ENCODE measurements at regions not wholly inside any gene's neighbourhood (a gene's known extent, or its start where the extent isn't known, plus 50 kb on each side); places are given as distances from the start of the nearest gene placed in this dataset.

DNA sequence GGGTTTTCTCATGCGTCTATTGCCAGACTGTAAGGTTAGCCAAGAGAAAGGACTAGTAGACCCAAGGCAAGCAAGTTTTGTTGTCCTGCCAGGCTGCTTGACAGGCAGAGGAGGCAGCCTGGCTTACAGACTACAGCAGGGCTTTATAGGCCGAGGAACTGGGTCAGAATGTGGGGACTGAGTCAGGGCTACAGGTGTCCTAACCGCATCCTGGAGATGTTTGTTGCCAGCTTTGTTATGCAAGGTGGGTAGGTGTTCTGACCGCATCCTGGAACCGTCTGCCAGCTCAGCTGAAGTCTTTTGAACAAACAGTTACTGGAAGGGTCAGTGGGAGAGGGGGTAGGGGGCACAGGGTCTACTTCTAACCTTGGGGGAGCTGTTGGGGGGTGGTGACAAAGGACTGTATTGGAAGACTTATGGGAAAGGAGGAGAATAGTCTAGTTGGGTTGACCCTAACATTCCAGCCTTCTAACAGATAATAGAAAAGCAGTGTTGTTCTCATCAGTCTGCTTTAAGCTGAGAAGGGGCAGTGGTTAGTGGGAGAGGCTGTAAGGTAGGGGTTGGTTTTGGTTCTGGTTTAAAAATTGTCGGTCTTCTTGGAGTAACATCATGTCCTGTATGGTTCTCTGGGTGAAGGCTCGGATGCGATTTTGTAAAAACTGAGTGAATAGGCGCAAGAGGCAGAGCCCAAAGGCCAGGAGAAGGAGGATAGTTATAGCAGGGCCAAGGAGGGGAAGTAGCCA, 913.8 kb upstream of the SLITRK5 start:
- DNase-seq (no peak), ATAC-seq (no peak)
- TF ChIP-seq, protein P1, sequence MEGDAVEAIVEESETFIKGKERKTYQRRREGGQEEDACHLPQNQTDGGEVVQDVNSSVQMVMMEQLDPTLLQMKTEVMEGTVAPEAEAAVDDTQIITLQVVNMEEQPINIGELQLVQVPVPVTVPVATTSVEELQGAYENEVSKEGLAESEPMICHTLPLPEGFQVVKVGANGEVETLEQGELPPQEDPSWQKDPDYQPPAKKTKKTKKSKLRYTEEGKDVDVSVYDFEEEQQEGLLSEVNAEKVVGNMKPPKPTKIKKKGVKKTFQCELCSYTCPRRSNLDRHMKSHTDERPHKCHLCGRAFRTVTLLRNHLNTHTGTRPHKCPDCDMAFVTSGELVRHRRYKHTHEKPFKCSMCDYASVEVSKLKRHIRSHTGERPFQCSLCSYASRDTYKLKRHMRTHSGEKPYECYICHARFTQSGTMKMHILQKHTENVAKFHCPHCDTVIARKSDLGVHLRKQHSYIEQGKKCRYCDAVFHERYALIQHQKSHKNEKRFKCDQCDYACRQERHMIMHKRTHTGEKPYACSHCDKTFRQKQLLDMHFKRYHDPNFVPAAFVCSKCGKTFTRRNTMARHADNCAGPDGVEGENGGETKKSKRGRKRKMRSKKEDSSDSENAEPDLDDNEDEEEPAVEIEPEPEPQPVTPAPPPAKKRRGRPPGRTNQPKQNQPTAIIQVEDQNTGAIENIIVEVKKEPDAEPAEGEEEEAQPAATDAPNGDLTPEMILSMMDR (IDR thresholded peaks at IDR 0.05) = no peak
- no peaks in the 10 kb centered on the region for H3K4me1 ChIP-seq
- intact Hi-C loops (cut with DNase I) = no loop called here
- 75 to 76% methylated on average over 9 of the region's 9 CpGs for WGBS, 2 donors
- H3K4me3 ChIP-seq = no peak overlapping the region
- H3K9me3 ChIP-seq = peaks cover 0 to 32% (median 0%) of the 10 kb centered on the region in 11 donors
- no peaks in the 10 kb centered on the region for H3K36me3 ChIP-seq
- H3K27ac ChIP-seq = no peak overlapping the region
- H3K27me3 ChIP-seq = no peaks in the 10 kb centered on the region

DNA sequence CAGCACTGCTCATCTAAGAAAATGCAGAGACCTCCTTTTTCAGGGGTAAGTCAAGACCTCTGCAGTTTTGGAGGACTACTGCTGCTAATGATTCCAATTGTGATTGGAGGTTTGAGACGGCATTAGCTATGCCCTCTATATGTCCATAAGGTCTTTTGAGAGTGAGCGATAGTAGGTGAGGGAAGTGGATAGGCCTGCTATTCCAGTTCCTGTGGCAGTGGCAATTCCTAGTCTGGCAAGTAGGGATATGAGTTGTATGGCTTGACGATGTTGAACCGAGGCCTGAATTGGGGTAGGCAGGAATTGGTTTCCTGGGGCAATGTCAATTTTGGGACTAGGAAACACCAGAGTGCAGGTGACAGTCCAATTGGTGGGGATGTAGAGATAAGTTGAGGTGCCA, 913.1 kb upstream of the SLITRK5 start:
- Histone ChIP-seq H3K9me3 (peaks cover 0 to 33% (median 0%) of the 10 kb centered on the region in 11 donors), H3K27me3 (no peaks in the 10 kb centered on the region), H3K4me3 (no peak overlapping the region), H3K27ac (no peak overlapping the region), H3K4me1 (no peaks in the 10 kb centered on the region), H3K36me3 (no peaks in the 10 kb centered on the region)
- DNase-seq (no peak), ATAC-seq (no peak)
- TF ChIP-seq, protein P1 (IDR thresholded peaks at IDR 0.05) = no peak
- 90 to 94% methylated on average over 4 of the region's 4 CpGs for WGBS, 2 donors
- intact Hi-C loops (cut with DNase I) = no loop called here

DNA sequence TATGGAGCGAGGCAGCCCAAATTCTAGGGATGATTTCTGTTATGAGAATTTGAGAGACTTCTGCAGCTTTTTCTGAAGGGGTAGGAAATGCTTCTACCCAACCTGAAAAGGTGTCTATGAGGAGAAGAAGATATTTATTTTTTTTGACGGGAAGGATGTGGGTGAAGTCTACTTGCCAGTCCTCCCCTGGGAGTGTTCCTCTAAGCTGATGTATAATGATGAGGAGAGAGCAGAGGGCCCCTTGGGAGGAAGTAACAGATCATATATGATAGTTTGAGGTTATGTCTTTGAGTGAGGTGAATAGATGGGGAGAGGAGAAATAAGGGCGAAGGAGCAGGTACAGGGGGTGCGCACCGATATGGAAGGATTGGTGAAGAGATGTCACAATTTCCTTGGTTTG, 910.6 kb upstream of the SLITRK5 start:
- no peak overlapping the region for H3K4me3 ChIP-seq
- peaks cover 0 to 56% (median 0%) of the 10 kb centered on the region in 11 donors for H3K9me3 ChIP-seq
- no peak for DNase-seq
- H3K27me3 ChIP-seq = no peaks in the 10 kb centered on the region
- no peak overlapping the region for H3K27ac ChIP-seq
- intact Hi-C loops (cut with DNase I) = no loop called here
- WGBS, 2 donors = 89 to 90% methylated on average over 5 of the region's 5 CpGs
- no peaks in the 10 kb centered on the region for H3K4me1 ChIP-seq
- TF ChIP-seq, protein P1 (IDR thresholded peaks at IDR 0.05) = no peak
- H3K36me3 ChIP-seq = no peaks in the 10 kb centered on the region
- ATAC-seq = no peak

DNA sequence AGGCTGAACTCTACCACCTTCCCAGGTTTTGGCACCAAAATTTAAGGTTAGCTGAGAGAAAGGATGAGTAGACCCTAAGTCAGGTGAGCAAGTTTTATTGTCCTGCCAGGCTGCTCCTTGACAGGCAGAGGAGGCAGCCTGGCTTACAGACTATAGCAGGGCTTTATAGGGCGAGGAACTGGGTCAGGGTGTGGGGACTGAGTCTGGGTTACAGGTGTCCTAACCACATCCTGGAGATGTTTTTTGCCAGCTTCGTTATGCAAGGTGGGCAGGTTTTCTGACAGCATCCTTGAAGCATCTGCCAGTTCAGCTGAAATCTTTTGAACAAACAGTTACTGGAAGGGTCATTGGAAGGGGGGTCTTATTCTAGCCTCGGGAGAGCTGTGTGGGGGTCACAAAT, 905.7 kb upstream of the SLITRK5 start:
- TF ChIP-seq, protein P1 (IDR thresholded peaks at IDR 0.05) = no peak
- ATAC-seq (no peak), DNase-seq (no peak)
- H3K27me3 ChIP-seq = no peaks in the 10 kb centered on the region
- H3K27ac ChIP-seq = no peak overlapping the region
- 47 to 54% methylated on average over 3 of the region's 3 CpGs for WGBS, 2 donors
- H3K4me3 ChIP-seq = no peak overlapping the region
- intact Hi-C loops (cut with DNase I) = no loop called here
- no peaks in the 10 kb centered on the region for H3K4me1 ChIP-seq
- no peaks in the 10 kb centered on the region for H3K36me3 ChIP-seq
- peaks cover 0 to 40% (median 0%) of the 10 kb centered on the region in 11 donors for H3K9me3 ChIP-seq
